ENCODE measurements at regions not wholly inside any gene's neighbourhood (a gene's known extent, or its start where the extent isn't known, plus 50 kb on each side); places are given as distances from the start of the nearest gene placed in this dataset.

- no peak for TF ChIP-seq CTCF (IDR thresholded peaks at IDR 0.05; ENCODE audit: low read depth, low read length)
- no peak for TF ChIP-seq EZH2phosphoT487 (IDR thresholded peaks at IDR 0.05; ENCODE audit: low read depth)
Measured at GRCh38 chr10:62669341-62669740, 135.2 kb upstream of the ADO start.
